ENCODE measurements at regions not wholly inside any gene's neighbourhood (a gene's known extent, or its start where the extent isn't known, plus 50 kb on each side); places are given as distances from the start of the nearest gene placed in this dataset.
"Not testable (repeated sequence)": the region's sequence is repeated elsewhere in the genome, so short reads cannot be mapped to it uniquely, and the experiment has no call there.

DNA sequence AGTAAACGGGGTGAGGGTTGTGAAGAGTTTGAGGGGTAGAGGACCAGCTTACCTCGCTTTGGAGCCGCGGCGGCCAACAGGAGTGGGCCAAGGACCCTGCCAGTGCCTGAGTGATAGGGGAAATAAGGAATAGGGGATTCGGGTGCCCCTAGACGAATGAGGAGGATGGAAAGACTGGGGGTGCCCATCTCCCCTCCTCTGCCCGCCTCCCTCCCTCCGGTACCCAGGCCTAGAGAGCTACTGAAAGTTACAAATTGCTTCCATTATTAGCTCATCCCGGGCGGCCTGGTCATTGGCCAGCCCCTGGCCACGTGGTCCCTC, 63.1 kb downstream of the SMUG1 start:
- not testable (repeated sequence) for H3K4me1 ChIP-seq (ENCODE audit: control insufficient read depth, low read length); H3K4me2 ChIP-seq (ENCODE audit: low read length); H3K9me2 ChIP-seq (replicated peaks; ENCODE audit: control insufficient read depth, low read length); H3K36me3 ChIP-seq (ENCODE audit: control insufficient read depth, low read length); H3K27ac ChIP-seq (ENCODE audit: low read depth, low read length); H3K9me3 ChIP-seq (ENCODE audit: control insufficient read depth, insufficient read depth, low read length); H4K20me1 ChIP-seq (ENCODE audit: control insufficient read depth, insufficient read depth, low read depth, low read length); H3K4me3 ChIP-seq (ENCODE audit: low read length); H3F3A ChIP-seq (ENCODE audit: control insufficient read depth, insufficient read depth); H3K79me2 ChIP-seq (ENCODE audit: control insufficient read depth, low read length)
- peaks cover 48% of the 10 kb centered on the region for H3K27me3 ChIP-seq (ENCODE audit: control insufficient read depth, low read length)

DNA sequence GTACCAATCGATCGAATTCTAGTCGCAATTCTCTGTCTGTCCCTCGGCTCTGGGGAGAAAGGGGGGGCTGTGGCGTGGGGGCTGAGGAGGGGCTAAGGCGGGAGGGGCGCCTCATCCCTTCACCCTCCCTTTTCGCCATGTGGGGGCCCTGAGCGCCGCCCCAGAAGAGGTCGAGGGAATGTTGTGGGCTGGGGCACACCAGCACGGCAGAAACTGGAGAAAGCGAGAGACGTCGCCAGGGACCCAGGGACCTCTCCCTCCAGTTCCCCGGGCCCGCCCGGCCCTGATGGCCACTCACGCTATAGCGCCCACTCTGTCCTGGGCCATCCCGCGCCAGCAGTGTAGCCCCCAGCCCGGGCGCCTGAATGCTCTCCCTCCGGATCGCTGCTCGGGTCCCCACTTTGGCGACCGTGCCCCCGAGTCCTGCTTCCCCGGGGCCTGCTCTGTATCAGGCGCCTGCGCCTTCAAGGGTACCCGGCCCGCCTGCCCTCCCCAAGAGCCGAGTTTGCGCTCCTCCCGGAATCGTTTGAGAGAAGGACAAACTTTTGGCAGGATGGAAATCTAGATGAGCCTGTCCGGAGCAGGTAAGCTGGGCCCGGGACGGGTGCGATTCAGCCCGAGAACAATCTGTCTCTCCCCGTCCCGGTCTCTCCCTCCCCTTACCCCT, 62.6 kb downstream of the SMUG1 start:
- Histone ChIP-seq H3K4me3 (ENCODE audit: low read length) (no peak overlapping the region), H3K27ac (ENCODE audit: low read depth, low read length) (no peak overlapping the region), H3K27me3 (ENCODE audit: control insufficient read depth, low read length) (peaks cover 48% of the 10 kb centered on the region)

DNA sequence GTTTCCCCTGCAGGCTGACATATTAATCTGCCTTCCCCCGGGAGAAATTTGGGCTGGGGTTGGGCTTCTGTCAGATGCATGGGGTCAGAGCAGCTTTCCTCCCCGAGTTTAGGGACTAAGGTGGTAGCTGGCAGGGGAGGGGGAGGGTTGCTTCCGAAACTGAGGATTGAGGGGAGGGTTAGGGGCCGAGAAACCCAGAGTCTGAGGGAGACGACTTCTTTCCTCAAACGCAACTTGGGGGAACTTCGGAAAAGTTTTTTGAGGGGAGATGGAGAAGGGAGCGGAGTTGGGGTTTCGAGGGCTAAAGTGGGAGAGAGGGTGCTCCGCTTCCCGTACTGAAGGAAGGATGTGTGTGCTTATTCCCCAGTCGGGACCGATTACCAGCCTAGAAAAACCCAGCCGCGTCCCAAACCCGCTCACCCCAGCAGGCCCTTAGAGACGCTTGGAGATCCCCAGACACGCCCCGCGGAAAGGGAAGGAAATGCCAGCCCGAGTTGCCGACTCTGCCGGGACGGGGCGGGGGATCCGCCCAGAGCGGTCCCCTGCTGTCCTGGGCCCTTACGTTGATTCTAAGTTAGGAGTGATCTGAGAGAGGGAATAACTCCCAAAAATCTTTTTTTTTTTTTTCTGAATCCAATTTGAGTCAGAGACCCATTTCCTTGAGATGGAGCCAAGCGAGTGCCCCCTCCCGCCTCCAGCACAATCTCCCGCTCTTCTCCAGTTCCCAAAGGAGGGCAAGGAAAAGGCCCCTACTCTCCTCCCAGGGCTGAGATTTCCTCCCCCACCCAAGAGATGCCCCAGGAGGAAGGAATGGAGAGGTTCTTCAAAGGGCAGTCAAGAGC, 61.9 kb downstream of the SMUG1 start:
- TF ChIP-seq, protein P1, sequence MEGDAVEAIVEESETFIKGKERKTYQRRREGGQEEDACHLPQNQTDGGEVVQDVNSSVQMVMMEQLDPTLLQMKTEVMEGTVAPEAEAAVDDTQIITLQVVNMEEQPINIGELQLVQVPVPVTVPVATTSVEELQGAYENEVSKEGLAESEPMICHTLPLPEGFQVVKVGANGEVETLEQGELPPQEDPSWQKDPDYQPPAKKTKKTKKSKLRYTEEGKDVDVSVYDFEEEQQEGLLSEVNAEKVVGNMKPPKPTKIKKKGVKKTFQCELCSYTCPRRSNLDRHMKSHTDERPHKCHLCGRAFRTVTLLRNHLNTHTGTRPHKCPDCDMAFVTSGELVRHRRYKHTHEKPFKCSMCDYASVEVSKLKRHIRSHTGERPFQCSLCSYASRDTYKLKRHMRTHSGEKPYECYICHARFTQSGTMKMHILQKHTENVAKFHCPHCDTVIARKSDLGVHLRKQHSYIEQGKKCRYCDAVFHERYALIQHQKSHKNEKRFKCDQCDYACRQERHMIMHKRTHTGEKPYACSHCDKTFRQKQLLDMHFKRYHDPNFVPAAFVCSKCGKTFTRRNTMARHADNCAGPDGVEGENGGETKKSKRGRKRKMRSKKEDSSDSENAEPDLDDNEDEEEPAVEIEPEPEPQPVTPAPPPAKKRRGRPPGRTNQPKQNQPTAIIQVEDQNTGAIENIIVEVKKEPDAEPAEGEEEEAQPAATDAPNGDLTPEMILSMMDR (IDR thresholded peaks at IDR 0.05; ENCODE audit: low read depth, low read length, poor library complexity, severe bottlenecking) = no peak
- peak; percentile 57 for TF ChIP-seq EZH2phosphoT487 (IDR thresholded peaks at IDR 0.05; ENCODE audit: borderline replicate concordance, low read length)
- H3K4me2 ChIP-seq (ENCODE audit: low read length) = no peak overlapping the region

More for the DNA sequence above, 62.6 kb downstream of the SMUG1 start:
- H3K9me3 ChIP-seq (ENCODE audit: control insufficient read depth, insufficient read depth, low read length) = no peaks in the 10 kb centered on the region
- H3K36me3 ChIP-seq (ENCODE audit: control insufficient read depth, low read length) = no peaks in the 10 kb centered on the region
- H3K9me2 ChIP-seq (replicated peaks; ENCODE audit: control insufficient read depth, low read length) = no peaks in the 10 kb centered on the region
- no peak overlapping the region for H3K4me2 ChIP-seq (ENCODE audit: low read length)
- TF ChIP-seq, protein P1 (IDR thresholded peaks at IDR 0.05; ENCODE audit: low read depth, low read length, poor library complexity, severe bottlenecking) = no peak
- TF ChIP-seq EZH2phosphoT487 (IDR thresholded peaks at IDR 0.05; ENCODE audit: borderline replicate concordance, low read length) = no peak
- H3K79me2 ChIP-seq (ENCODE audit: control insufficient read depth, low read length) = no peaks in the 10 kb centered on the region
- H4K20me1 ChIP-seq (ENCODE audit: control insufficient read depth, insufficient read depth, low read depth, low read length) = no peaks in the 10 kb centered on the region
- no peaks in the 10 kb centered on the region for H3K4me1 ChIP-seq (ENCODE audit: control insufficient read depth, low read length)
- H3F3A ChIP-seq (ENCODE audit: control insufficient read depth, insufficient read depth) = no peaks in the 10 kb centered on the region

More for the DNA sequence above, 61.9 kb downstream of the SMUG1 start:
- no peaks in the 10 kb centered on the region for H3K9me3 ChIP-seq (ENCODE audit: control insufficient read depth, insufficient read depth, low read length)
- H3K27me3 ChIP-seq (ENCODE audit: control insufficient read depth, low read length) = peaks cover 48% of the 10 kb centered on the region
- H3K9me2 ChIP-seq (replicated peaks; ENCODE audit: control insufficient read depth, low read length) = no peaks in the 10 kb centered on the region
- H3K27ac ChIP-seq (ENCODE audit: low read depth, low read length) = no peak overlapping the region
- H3F3A ChIP-seq (ENCODE audit: control insufficient read depth, insufficient read depth) = no peaks in the 10 kb centered on the region
- H4K20me1 ChIP-seq (ENCODE audit: control insufficient read depth, insufficient read depth, low read depth, low read length) = no peaks in the 10 kb centered on the region
- H3K4me3 ChIP-seq (ENCODE audit: low read length) = no peak overlapping the region
- no peaks in the 10 kb centered on the region for H3K36me3 ChIP-seq (ENCODE audit: control insufficient read depth, low read length)
- H3K4me1 ChIP-seq (ENCODE audit: control insufficient read depth, low read length) = no peaks in the 10 kb centered on the region
- H3K79me2 ChIP-seq (ENCODE audit: control insufficient read depth, low read length) = no peaks in the 10 kb centered on the region

Data from DOHH2 (cell line).